WERI-Rb-1 (cell line): ENCODE measurements at regions not wholly inside any gene's neighbourhood (a gene's known extent, or its start where the extent isn't known, plus 50 kb on each side); places are given as distances from the start of the nearest gene placed in this dataset.

Source experiments
- DNase-seq: peaks from one replicate; pipeline ENCODE4 v3.0.0-alpha.2; 2020
- H3K27ac ChIP-seq: fragments of 250-450 bp; sonication (Bioruptor Pico); 2 replicates; pipeline ENCODE4 v1.5.1; 2020; ENCODE audit warnings: mild to moderate bottlenecking, moderate library complexity
- H3K27me3 ChIP-seq: fragments of 250-450 bp; sonication (Bioruptor Pico); 2 replicates; pipeline ENCODE4 v1.5.1; 2021; ENCODE audit warnings: mild to moderate bottlenecking, low read depth, moderate library complexity; ENCODE audit not compliant: insufficient read depth, severe bottlenecking
- H3K36me3 ChIP-seq: fragments of 250-450 bp; sonication (Bioruptor Pico); 2 replicates; pipeline ENCODE4 v1.5.1; 2020; ENCODE audit warnings: mild to moderate bottlenecking, moderate library complexity
- H3K4me3 ChIP-seq: 2 replicates; pipeline ENCODE4 v1.5.1; 2011; ENCODE audit warnings: low read depth, mild to moderate bottlenecking, control low read depth, low read length
- H3K9me3 ChIP-seq: fragments of 250-450 bp; sonication (Bioruptor Pico); 2 replicates; pipeline ENCODE4 v1.5.1; 2021; ENCODE audit warnings: mild to moderate bottlenecking, moderate library complexity; ENCODE audit not compliant: severe bottlenecking
- CTCF ChIP-seq: IDR thresholded peaks from 2 replicates; pipeline ENCODE4 v1.5.1; 2011; ENCODE audit warnings: low read depth, mild to moderate bottlenecking, control low read depth, inconsistent platforms, low read length

- Histone ChIP-seq H3K36me3 (no peaks in the 10 kb centered on the region), H3K27me3 (no peaks in the 10 kb centered on the region), H3K27ac (no peak overlapping the region), H3K9me3 (no peaks in the 10 kb centered on the region), H3K4me3 (no peak overlapping the region)
- DNase-seq: no peak
- TF ChIP-seq CTCF: no peak
These were observed 497.4 kb downstream of the CMPK2 start for GRCh38 chr2:6368281-6368680.

DNA sequence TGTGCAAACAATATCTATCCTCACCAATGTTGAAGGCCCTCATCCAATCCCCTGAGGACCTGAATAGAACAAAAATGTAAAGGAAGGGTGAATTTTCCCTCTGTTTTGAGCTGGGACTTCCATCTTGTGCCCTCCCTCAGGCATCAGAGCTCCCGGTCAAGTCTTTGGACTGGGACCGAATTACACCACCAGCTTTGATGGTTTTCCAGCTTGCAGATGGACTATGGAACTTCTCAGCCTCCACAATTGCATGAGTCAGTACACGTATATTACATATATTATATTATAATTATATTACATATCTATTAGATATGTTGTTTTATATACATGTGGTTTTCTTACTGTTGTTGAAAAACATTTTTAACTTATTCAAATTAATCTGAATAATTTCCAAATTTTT lies 496.4 kb downstream of the CMPK2 start:
- DNase-seq: no peak
- Histone ChIP-seq H3K27ac (no peak overlapping the region), H3K9me3 (peaks cover 6% of the 10 kb centered on the region), H3K27me3 (no peaks in the 10 kb centered on the region), H3K36me3 (no peaks in the 10 kb centered on the region), H3K4me3 (no peak overlapping the region)
- TF ChIP-seq CTCF: no peak

DNA sequence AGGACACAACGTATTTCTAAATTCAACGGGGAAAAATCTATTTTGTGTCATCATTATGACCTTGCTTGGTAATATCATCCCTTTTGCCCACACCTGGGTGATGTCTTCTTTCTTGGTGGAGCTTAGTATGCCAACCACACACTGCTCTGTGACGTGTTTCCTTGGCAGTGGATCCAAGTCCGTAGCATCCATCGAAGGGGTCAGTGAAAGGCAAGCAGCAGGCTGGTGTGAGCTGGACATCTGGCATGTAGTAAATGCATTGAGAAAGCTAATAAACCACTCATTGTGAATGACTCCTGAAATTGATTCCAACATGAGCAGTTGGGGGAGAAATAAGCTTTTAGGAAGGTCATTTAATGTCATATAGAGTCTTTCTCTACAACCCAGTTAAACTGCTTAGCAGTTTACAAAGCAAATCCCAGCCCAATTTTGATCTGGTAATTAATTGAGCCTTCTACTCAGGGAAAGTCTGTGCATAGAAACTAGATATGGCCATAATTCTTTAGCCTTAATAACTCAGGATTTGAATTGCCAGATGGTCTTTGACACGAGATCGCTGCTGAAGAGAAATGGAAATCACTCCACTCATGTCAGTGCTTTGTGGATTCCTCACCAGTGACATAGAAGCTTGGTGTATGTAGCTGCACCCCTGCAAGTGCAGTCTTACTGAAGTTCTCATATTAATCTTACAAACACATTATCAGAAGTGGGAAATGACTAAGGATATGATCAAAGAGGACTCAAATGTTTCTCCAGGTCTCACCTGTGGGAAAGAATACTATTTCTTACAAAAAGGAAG lies 494.8 kb downstream of the CMPK2 start:
- H3K36me3 ChIP-seq: no peaks in the 10 kb centered on the region
- H3K27me3 ChIP-seq: no peaks in the 10 kb centered on the region
- TF ChIP-seq CTCF: no peak
- DNase-seq: peak; percentile 89
- no peak overlapping the region for H3K4me3 ChIP-seq
- peak overlapping the region; percentile 83 for H3K27ac ChIP-seq
- H3K9me3 ChIP-seq: peaks cover 6% of the 10 kb centered on the region

- Histone ChIP-seq H3K27me3 (no peaks in the 10 kb centered on the region), H3K36me3 (no peaks in the 10 kb centered on the region), H3K9me3 (peaks cover 7% of the 10 kb centered on the region), H3K27ac (peak overlapping the region; percentile 83), H3K4me3 (no peak overlapping the region)
- no peak for TF ChIP-seq CTCF
- no peak for DNase-seq
These were observed 493.3 kb downstream of the CMPK2 start for GRCh38 chr2:6372317-6372901.

- no peak for TF ChIP-seq CTCF
- no peak for DNase-seq
- H3K9me3 ChIP-seq: peaks cover 11% of the 10 kb centered on the region
- H3K27ac ChIP-seq: no peak overlapping the region
- H3K36me3 ChIP-seq: no peaks in the 10 kb centered on the region
- H3K4me3 ChIP-seq: no peak overlapping the region
- no peaks in the 10 kb centered on the region for H3K27me3 ChIP-seq
These were observed 484.4 kb downstream of the CMPK2 start for GRCh38 chr2:6381326-6381725.
